ENCODE measurements at regions not wholly inside any gene's neighbourhood (a gene's known extent, or its start where the extent isn't known, plus 50 kb on each side); places are given as distances from the start of the nearest gene placed in this dataset.
A peak's percentile ranks its signal among the peaks of the same experiment; 100 is the strongest.

GRCh38 chr4:12447451-12447850 is 1018.8 kb upstream of the HS3ST1 start:
- Histone ChIP-seq H3K27me3 (ENCODE audit: insufficient read depth, low read depth, low read length) (no peaks in the 10 kb centered on the region), H3K27ac (ENCODE audit: low read length) (no peak overlapping the region)
- no peak for TF ChIP-seq EZH2 (IDR thresholded peaks at IDR 0.05; ENCODE audit: borderline replicate concordance, insufficient read depth, low read length, poor library complexity, severe bottlenecking)
- no peak for TF ChIP-seq POLR2AphosphoS5 (IDR thresholded peaks at IDR 0.05)
- TF ChIP-seq SMC3 (conservative IDR thresholded peaks at IDR 0.05; ENCODE audit: poor library complexity) = no peak

GRCh38 chr4:12446657-12447185 is 1018.0 kb upstream of the HS3ST1 start:
- H3K9ac ChIP-seq (ENCODE audit: low read length) = no peak overlapping the region

More at GRCh38 chr4:12447451-12447850, 1018.8 kb upstream of the HS3ST1 start:
- no peak overlapping the region for H3K9ac ChIP-seq (ENCODE audit: low read length)
- H3F3A ChIP-seq (ENCODE audit: insufficient read depth, low read length, poor library complexity, severe bottlenecking) = no peaks in the 10 kb centered on the region
- H4K20me1 ChIP-seq (ENCODE audit: insufficient read depth) = no peaks in the 10 kb centered on the region
- no peak overlapping the region for H3K4me2 ChIP-seq (ENCODE audit: low read length)
- H2AFZ ChIP-seq (ENCODE audit: low read depth, low read length) = no peak overlapping the region
- no peaks in the 10 kb centered on the region for H3K36me3 ChIP-seq (ENCODE audit: insufficient read depth, low read length)
- no peaks in the 10 kb centered on the region for H3K79me2 ChIP-seq (replicated peaks; ENCODE audit: insufficient read depth, low read length)
- no peak overlapping the region for H3K4me3 ChIP-seq (ENCODE audit: low read length)
- no peaks in the 10 kb centered on the region for H3K9me2 ChIP-seq (ENCODE audit: insufficient read depth, low read length)
- H3K9me3 ChIP-seq (ENCODE audit: low read length) = no peaks in the 10 kb centered on the region

More at GRCh38 chr4:12446657-12447185, 1018.0 kb upstream of the HS3ST1 start:
- no peaks in the 10 kb centered on the region for H4K20me1 ChIP-seq (ENCODE audit: insufficient read depth)
- H3K79me2 ChIP-seq (replicated peaks; ENCODE audit: insufficient read depth, low read length) = no peaks in the 10 kb centered on the region
- no peak overlapping the region for H3K27ac ChIP-seq (ENCODE audit: low read length)
- H3F3A ChIP-seq (ENCODE audit: insufficient read depth, low read length, poor library complexity, severe bottlenecking) = no peaks in the 10 kb centered on the region
- no peaks in the 10 kb centered on the region for H3K9me2 ChIP-seq (ENCODE audit: insufficient read depth, low read length)
- no peaks in the 10 kb centered on the region for H3K27me3 ChIP-seq (ENCODE audit: insufficient read depth, low read depth, low read length)
- H3K4me2 ChIP-seq (ENCODE audit: low read length) = no peak overlapping the region
- no peak for TF ChIP-seq MXI1 (conservative IDR thresholded peaks at IDR 0.05; ENCODE audit: poor library complexity, severe bottlenecking)
- TF ChIP-seq RAD21 (conservative IDR thresholded peaks at IDR 0.05) = no peak
- TF ChIP-seq EZH2 (IDR thresholded peaks at IDR 0.05; ENCODE audit: borderline replicate concordance, insufficient read depth, low read length, poor library complexity, severe bottlenecking) = no peak
- no peak for TF ChIP-seq REST (IDR thresholded peaks at IDR 0.05; ENCODE audit: borderline replicate concordance)
- TF ChIP-seq SMC3 (conservative IDR thresholded peaks at IDR 0.05; ENCODE audit: poor library complexity) = no peak
- TF ChIP-seq EP300 (conservative IDR thresholded peaks at IDR 0.05; ENCODE audit: poor library complexity, severe bottlenecking) = no peak
- TF ChIP-seq POLR2AphosphoS5 (IDR thresholded peaks at IDR 0.05) = no peak
- TF ChIP-seq TAF1 (IDR thresholded peaks at IDR 0.05; ENCODE audit: low read depth) = no peak
- TF ChIP-seq CTCF (IDR thresholded peaks at IDR 0.05; ENCODE audit: poor library complexity, severe bottlenecking) = no peak
- H3K4me3 ChIP-seq (ENCODE audit: low read length) = peak overlapping the region; percentile 47
- no peaks in the 10 kb centered on the region for H3K36me3 ChIP-seq (ENCODE audit: insufficient read depth, low read length)
- H2AFZ ChIP-seq (ENCODE audit: low read depth, low read length) = no peak overlapping the region
- H3K9me3 ChIP-seq (ENCODE audit: low read length) = no peaks in the 10 kb centered on the region
